ENCODE measurements at regions not wholly inside any gene's neighbourhood (a gene's known extent, or its start where the extent isn't known, plus 50 kb on each side); places are given as distances from the start of the nearest gene placed in this dataset.
"Not testable (repeated sequence)": the region's sequence is repeated elsewhere in the genome, so short reads cannot be mapped to it uniquely, and the experiment has no call there.

GRCh38 chr9:748861-749497 lies 92.5 kb upstream of the DMRT1 start:
- DNase-seq = no peak

- DNase-seq = peak; percentile 33
Observed at GRCh38 chr9:749716-750115, 91.8 kb upstream of the DMRT1 start.

GRCh38 chr9:750249-750967 lies 91.1 kb upstream of the DMRT1 start:
- no peak for DNase-seq

GRCh38 chr9:751137-752051 lies 90.1 kb upstream of the DMRT1 start:
- no peak for DNase-seq

- DNase-seq = no peak
Observed at GRCh38 chr9:752201-752600, 89.3 kb upstream of the DMRT1 start.

DNA sequence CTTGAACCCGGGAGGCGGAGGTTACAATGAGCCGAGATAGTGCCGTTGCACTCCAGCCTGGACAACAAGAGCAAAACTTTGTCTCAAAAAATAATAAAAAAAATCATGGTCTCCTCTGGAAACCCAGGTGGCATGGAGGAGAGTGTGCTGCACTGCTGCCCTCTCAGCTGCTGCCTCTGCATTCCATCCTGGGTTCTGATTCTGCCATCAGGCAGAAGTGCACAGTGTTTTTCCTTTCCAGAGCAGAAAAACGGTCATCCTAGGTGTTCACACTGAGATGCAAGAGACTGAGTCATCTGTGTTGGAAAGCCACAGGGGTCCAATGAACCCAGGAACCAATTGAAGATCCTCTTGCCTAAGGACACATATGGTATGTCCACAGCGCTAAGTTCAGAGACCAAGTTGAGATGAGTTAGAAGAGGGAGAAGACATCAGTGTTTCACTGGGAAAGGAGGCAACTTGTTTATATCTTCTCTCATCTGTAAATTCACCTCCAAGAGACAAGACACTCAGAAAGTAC lies 88.8 kb upstream of the DMRT1 start:
- DNase-seq = no peak

GRCh38 chr9:753734-754133 lies 87.8 kb upstream of the DMRT1 start:
- not testable (repeated sequence) for DNase-seq

DNA sequence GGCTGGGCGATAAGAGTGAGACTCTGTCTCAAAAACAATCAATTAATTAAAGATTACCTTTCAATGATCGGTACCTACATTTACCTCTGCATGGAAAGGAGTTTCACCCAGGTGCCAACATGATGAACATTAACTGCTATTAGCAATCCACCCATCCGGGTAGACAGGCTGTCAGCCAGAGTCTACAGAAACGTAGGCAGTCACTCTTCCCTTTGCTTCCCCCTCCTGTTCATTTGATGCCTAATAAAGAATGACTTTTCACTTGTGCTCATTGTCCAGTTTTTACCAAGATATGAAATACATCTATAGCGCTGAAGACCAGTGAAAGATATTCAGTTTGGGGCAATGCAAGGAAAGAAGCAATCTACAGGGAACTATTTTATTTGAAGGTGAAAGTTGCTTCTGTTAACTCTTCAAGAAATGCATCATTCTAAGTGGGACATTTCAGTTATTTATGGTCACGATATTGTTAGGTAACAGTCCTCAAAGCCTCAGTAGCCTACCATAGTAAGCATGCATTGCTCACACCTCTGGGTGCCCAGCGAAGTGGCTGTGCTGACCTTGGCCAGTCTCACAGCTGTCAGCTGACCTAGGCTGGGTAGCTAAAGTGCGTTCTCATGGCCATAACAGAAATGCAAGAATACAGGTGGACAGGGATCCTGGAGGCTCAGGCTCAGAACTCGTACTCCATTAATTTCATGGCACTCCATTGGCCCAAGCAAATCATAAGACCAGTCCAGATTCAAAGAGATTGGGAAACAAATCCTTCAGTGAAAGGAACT lies 87.2 kb upstream of the DMRT1 start:
- DNase-seq = no peak

DNA sequence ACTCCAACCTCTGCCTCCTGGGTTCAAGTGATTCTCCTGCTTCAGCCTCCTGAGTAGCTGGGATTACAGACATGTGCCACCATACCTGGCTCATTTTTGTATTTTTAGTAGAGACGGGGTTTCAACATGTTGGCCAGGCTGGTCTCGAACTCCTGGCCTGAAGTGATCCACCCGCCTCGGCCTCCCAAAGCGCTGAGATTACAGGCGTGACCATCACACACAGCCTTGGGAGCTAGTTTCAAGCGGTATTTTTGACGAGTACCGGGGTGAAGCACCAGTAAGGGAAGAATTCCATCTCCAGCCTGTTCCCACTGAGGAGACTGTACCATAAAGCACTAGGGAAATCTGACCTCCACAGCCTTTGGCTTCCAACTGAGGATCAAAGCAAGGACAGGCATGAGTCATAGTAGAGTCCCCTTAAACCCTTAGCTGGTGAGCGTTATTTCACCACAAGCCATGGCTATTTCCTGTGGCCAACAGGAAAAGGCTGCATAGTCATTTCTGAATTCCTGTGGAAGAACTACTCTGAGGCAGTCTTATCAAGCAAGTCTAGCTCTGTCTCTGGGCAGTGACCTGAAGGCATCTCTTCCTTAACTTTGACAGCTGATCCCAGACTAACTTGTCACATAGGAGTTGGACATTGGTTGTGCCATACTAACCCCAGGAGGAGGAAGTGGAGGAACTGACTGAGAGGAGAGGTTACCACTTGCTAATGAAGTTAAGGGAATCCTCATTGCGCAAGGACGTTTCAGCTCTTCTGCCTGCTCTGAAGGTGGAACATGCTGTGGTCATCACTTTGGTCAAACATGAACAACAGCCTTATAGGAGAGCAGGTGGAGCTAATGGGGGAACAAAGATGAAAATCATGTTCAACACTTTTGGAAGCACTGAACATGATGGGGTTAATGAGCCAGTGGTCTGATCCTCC lies 85.8 kb upstream of the DMRT1 start:
- no peak for DNase-seq

- no peak for DNase-seq
Observed at GRCh38 chr9:757246-757881, 84.1 kb upstream of the DMRT1 start.

- DNase-seq = no peak
Observed at GRCh38 chr9:758146-758545, 83.4 kb upstream of the DMRT1 start.

- DNase-seq = no peak
Observed at GRCh38 chr9:759541-759940, 82.0 kb upstream of the DMRT1 start.

DNA sequence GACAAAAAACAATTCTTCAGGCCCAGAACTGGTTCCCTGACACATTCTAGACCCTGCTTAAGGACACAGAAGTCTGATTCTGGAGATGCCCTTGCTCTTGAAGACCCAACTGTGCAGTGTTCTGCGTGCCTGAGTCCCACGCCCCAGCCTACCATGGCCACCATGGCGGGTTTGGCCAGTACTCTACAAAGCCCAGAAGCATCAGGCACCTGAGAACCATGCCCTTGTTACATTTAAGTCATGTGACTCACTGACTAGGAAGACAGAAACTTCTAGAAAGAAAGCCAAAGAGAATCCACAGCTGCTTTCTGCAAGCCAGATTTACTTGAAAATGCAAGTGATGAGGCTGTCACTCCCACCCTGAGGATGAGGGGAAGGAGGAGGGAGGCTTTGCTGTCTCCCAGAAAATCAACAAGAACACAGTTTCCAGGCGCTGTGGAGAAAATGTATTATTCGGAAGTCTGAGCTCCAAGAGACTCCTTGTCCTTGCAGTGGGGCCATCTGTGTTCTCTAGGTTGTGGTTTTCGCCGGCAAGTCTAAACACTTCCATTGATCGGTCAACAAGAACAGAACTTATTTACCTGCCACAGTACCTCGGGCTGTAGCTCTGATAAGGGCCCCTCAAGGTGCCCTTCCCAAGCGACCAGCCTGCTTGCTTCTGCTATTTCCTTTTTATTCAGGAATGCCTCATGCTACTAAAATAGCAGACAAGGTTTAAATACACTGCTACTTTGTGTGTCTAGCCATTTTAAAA lies 81.3 kb upstream of the DMRT1 start:
- no peak for DNase-seq

DNA sequence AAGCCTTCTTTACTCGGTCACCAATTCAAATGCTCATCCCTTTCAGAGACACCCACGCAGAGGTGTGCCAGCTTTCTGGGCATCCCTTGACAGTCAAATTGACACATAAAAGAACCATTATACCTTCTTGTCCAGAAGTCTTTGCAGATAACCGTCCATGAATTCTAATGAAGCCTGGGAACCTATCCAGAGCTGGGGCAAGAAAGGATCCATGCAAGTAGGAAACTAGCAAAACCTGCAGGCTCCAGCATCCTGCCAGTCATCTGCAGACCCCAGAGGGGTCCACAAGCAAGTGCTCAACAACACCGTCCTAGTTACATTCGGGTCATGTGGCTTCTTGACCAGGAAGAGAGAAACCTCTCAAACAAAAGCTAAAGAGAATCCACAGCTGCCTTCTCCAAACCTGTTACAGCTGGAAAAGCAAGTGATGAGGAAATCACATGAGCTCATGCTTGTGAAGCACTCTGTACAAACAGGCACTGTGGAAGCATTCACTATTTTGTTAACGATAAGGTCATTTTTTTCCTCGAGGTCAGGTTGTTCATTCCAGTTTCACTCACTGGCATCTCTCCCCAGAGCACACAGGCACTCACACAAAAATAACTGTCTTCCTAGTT lies 80.2 kb upstream of the DMRT1 start:
- DNase-seq = no peak

GRCh38 chr9:761793-762560 lies 79.5 kb upstream of the DMRT1 start:
- no peak for DNase-seq

GRCh38 chr9:763692-764091 lies 77.8 kb upstream of the DMRT1 start:
- no peak for DNase-seq

GRCh38 chr9:764105-764524 lies 77.4 kb upstream of the DMRT1 start:
- DNase-seq = peak; percentile 38

DNA sequence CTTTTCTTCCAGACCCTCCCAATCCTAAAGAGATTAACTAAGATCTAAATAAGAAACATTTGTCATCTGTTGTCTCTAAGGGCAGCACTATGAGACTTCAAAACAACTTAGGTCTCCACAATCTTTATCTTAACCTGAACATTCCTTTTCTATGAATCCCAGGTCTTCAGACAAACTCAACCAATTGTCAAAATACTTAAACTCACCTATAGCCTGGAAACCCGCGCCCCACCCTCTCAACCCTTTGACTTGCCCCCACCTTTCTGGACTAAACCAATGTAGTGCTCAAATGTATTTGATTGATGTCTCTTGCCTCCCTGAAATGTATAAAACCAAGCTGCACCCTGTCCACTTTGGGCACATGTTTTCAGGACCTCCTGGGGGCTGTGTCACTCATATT lies 76.5 kb upstream of the DMRT1 start:
- no peak for DNase-seq

GRCh38 chr9:767061-767561 lies 74.4 kb upstream of the DMRT1 start:
- DNase-seq = not testable (repeated sequence)
